ENCODE measurements at regions not wholly inside any gene's neighbourhood (a gene's known extent, or its start where the extent isn't known, plus 50 kb on each side); places are given as distances from the start of the nearest gene placed in this dataset.

- DNase-seq (ENCODE audit: low read depth): no peak
Observed at GRCh38 chr3:73296859-73297258, 235.4 kb downstream of the EBLN2 start.

DNA sequence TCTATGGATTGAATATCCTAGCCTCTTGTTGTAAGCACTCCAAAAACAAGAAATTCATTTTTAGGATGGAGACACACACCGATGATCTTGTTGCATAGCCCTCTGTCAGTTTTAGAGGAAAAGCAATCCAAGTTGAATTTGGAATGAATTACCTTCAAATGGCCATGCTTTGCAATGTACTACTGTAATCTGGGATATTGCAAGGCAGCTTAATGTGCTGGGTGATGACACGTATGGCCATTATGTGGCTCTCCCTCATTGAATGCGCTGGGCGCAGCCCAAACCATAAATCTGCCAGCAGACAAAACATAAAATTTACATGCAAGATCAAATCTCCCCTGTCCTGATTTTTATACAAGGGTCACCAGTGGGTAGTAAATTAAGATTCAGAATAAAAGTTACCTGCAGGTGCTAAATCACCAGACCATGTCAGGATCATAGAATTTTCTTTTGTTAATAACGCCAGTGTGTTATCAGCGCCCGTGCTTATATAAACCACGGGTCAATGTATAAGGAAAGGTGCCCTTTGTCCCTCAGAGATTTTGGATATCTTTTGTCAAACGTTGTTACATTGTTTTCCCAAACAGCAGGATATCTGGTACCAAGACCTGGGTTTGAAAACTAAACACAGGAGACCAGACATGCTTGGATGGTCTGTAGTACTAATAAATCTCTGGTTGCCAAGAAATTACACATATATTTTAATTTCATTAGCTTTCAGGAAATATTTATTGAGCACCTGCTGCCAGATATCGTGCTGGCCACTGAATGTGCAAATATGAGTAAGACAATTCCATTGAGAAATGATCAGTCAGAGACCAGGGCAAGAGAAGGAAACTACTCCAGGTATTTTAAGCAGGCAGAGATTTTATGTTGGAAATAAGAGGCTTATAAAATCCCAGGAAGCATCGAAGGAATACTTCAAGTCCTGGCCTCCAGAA lies 237.1 kb downstream of the EBLN2 start:
- DNase-seq (ENCODE audit: low read depth): no peak

- DNase-seq (ENCODE audit: low read depth): no peak
Observed at GRCh38 chr3:73299184-73299691, 237.8 kb downstream of the EBLN2 start.

- DNase-seq (ENCODE audit: low read depth): no peak
Observed at GRCh38 chr3:73314151-73314951, 252.9 kb downstream of the EBLN2 start.

DNA sequence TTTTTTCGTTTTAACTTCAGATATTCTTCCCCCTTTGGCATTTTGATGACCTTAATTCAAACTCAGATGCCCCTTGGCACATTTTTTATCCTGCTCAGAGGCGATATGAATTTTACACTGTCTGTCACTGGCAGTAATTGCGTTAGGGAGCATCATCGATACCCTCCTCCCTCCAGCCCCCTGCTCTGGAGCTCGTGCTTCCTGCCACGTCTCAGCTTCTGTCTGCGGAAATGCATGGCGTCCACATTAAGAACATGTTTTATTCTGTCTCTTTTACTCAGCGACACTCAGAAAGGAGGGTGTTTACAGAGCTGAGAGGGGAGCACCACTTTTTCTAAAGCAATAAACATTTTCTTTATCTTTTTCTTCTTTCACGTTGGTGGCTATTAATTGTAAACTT lies 254.2 kb downstream of the EBLN2 start:
- DNase-seq (ENCODE audit: low read depth): no peak

DNA sequence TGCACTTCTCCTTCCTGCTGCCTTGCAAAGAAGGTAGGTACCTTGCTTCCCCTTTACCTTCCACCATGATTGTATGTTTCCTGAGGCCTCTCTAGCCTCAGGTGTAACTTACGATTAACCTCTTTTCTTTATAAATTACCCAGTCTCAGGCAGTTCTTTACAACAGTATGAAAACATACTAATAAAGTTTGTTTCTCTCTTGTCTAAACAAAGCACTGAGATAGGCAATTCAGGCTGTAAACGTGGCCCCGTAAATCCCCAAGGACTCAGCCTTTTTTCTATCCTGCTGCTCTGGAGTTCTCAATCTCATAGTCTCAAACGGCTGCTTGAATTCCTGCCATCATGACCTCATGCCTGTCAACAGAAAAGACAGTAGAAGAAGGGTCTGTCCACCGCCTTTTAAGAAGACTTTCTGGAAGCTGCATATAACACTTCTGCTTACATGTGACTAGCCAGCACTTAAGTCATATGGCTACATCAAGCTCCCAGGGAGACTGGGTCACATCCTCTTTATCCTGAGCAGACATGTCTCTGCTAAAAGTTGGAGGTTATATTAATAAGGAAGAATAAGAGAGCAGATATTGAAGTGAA lies 257.8 kb downstream of the EBLN2 start:
- no peak for DNase-seq (ENCODE audit: low read depth)

DNA sequence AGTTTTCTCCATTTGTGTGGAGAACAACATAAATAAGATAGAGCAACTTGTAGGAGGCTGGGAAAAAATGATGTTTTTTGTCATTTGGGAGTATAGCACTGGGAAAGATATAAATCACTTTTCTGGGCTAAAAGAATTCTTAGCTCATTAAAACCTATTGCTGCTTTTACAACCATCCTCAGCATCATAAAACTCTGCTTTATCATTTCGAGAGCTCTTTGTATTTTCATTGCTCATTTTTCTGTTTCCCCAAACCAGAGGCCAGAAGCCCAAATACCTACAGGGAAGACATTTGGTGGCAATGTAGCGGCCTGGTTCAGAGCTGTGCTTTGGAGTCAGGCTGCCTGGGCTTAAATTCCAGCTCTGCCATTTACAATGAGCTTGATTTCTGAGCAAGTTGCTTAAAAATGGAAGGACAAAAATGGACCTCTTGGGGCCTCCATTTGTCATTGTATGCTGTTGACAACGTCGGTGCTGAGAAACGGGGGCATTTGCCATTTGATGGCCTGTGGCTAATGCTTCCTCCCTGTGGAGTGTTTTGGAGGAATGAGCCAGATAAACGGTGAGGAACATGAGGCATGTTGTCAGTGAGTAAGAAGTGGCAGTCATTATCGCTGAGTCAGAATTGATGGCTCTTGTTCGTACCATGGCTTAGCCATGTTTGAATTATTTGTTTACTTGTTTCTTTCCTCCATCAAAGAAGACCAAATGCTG lies 260.0 kb downstream of the EBLN2 start:
- no peak for DNase-seq (ENCODE audit: low read depth)

- no peak for DNase-seq (ENCODE audit: low read depth)
Observed at GRCh38 chr3:73324203-73325155, 263.0 kb downstream of the EBLN2 start.

GRCh38 chr3:73326396-73326795 lies 264.9 kb downstream of the EBLN2 start:
- DNase-seq (ENCODE audit: low read depth): no peak

- DNase-seq (ENCODE audit: low read depth): no peak
Observed at GRCh38 chr3:73327052-73327451, 265.6 kb downstream of the EBLN2 start.
